Left hindlimb (tissue), 1 donor: ENCODE measurements at regions not wholly inside any gene's neighbourhood (a gene's known extent, or its start where the extent isn't known, plus 50 kb on each side); places are given as distances from the start of the nearest gene placed in this dataset.
"Not testable (repeated sequence)": the region's sequence is repeated elsewhere in the genome, so short reads cannot be mapped to it uniquely, and the experiment has no call there.

Experiments used
- DNase-seq: peaks from one replicate; pipeline ENCODE4 v3.0.0-alpha.2; 2018

- no peak for DNase-seq
These were observed 62.8 kb upstream of the EIF5 start for GRCh38 chr14:103271189-103271588.

DNA sequence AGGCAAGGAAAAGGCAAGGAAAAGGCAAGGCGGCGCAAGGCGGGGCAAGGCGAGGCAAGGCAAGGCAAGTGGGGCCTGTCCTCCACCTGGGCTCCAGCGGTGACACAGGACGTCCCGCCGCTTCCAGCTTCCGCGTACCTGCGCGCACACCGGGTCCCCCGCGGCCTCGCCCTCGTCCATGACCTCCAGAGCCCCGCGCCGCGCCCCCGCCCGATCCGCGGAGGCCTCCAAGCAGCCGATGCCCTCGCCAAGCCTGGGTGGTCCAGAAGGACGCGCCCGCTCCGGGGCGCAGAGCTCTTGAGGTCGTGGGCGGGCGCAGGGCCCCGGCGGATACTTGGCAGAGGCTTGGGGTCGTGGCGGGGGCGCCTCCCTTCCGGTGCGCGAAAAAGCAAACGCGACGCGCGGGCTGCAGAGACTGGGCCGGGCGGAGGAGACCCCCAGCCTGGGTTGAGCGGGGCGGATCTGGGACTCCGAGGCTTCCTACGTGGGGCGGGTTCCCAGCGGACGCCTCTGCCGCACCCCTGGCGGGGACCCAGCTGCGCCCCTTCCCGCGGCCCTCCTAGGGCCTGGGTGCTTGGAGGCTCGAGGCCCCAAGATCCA, 60.8 kb upstream of the EIF5 start:
- DNase-seq = peak; percentile 47

- DNase-seq = no peak
These were observed 60.1 kb upstream of the EIF5 start for GRCh38 chr14:103273745-103274615.

DNA sequence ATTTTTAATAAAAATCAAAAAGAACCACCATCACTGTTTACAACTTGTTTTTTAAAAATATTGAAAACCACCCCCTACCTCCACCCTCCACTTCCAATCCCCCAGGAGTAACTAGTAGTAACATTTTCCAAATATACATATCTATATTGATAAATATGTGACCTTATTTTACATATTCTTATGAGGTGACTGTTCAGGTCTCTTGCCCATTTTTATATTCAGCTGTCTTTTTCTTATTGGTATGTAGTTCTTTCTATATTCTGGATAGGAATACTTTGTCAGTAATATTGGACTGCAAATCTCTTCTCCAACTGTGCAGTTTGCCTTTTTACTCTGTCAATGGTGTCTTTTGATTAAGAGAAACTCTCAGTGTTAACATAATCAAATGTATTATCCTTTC, 59.0 kb upstream of the EIF5 start:
- DNase-seq = no peak

- DNase-seq = no peak
These were observed 56.1 kb upstream of the EIF5 start for GRCh38 chr14:103277931-103278330.

- DNase-seq = no peak
These were observed 54.7 kb upstream of the EIF5 start for GRCh38 chr14:103279142-103280025.

DNA sequence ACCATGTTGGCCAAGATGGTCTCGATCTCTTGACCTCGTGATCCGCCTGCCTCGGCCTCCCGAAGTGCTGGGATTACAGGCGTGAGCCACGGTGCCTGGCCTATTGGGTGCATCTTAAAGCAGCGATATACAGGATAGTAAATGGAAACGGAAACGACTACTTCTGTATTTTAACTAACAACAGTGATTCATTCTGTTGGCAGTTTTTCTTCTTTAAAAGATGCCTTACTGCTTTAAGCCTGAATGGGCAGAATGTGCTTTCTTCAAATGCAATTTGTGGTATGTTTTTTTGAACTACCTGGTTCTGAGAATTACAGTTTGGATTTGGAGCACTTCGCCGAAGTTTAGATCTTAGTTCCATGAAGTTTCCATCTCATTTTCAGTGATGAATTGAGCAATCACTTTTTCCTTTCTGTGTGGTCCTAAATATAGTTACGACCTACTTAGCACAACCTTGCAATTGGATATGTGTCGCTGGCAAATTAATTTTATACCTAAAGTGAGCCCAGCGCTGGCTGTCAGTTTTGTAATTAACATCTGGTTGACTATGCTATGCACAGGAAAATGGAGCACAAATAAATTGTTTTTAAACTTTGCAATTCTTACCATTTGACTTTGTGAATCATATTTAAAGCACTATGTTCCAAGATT, 53.6 kb upstream of the EIF5 start:
- no peak for DNase-seq

DNA sequence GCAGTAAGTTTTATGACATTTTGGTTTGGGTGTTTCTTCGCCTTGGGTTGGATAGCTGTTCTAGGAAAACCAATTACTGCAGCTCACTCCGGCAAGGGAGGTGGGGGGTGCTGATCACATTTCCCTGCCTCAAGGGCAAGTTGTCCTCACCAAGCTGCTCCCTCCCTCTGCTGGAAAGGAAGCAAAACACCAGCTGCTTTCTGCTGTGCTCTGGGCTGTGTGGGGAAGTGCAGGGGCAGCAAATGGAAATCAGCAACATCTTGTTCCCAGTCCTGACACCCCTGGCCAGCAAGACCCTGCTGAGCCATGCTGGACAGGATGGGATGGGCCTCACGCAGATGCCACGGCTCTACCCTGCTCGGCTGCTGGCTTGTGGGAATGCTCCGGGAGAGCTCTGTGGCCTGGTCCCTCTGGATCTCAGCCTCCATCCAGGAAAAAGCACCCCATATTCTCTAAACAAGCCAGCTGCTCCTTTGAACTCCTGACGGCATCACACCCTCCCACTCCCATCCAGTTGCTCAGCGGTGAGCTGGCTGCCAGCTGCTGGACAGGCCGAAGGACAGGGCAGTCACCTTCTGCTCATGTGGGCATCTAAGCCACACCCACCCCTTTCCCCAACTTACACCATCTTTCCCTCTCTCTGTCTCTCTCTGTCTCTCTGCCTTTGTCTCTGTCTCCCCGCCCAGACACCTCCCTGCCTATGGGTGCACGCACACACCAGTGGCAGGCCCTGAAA, 52.4 kb upstream of the EIF5 start:
- no peak for DNase-seq

- not testable (repeated sequence) for DNase-seq
These were observed 51.7 kb upstream of the EIF5 start for GRCh38 chr14:103282309-103282708.

- no peak for DNase-seq
These were observed 51.1 kb upstream of the EIF5 start for GRCh38 chr14:103282932-103283331.

DNA sequence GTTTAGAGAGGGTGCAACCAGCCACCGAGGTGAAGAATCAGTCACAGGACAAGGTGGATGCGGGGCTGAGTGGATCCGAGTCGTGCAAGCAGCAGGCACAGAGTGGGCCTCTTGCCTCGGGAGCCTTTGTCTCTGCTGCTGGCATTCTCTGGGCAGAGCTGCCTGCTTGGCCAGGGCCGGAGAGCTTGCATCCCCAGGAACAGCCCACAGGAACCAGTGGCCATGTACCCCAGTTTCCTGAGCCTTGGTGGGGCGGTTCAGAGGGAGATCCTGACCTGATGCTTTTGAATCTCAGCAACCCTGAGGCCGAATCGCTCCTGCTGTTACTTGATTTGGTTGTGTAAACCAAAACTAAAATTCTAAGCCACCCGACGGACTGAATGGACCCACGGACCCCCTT, 50.1 kb upstream of the EIF5 start:
- no peak for DNase-seq
